ENCODE measurements at regions not wholly inside any gene's neighbourhood (a gene's known extent, or its start where the extent isn't known, plus 50 kb on each side); places are given as distances from the start of the nearest gene placed in this dataset.

DNA sequence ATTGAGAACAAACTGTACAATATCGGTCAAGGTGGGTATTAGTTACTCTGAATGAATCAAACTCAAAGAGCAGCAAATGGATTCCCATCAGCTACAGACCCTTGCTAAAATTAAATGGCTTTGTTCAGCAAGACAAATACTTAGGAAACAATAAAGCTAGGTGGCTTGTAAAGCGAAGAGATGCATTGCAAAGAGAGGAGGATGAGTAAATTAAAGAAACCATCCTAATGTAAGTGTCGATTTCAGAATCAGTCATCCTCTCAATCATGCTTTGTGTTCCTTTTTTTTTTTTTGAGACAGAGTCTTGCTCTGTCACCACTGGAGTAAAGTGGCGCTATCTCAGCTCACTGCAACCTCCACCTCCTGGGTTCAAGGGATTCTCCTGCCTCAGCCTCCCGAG lies 359.2 kb upstream of the ZNF462 start:
- no peak overlapping the region for H3K9ac ChIP-seq (ENCODE audit: low read length)
- H3K36me3 ChIP-seq (ENCODE audit: control insufficient read depth, low read depth, low read length): no peaks in the 10 kb centered on the region
- H3K4me3 ChIP-seq (ENCODE audit: low read length): no peak overlapping the region
- H3K9me3 ChIP-seq (ENCODE audit: control insufficient read depth, low read depth, low read length): no peaks in the 10 kb centered on the region
- no peak overlapping the region for H3K27ac ChIP-seq (ENCODE audit: low read length)
- H3K27me3 ChIP-seq (ENCODE audit: control insufficient read depth, insufficient read depth, low read length): no peaks in the 10 kb centered on the region
- H3K4me1 ChIP-seq (ENCODE audit: control insufficient read depth, low read depth, low read length): no peaks in the 10 kb centered on the region

DNA sequence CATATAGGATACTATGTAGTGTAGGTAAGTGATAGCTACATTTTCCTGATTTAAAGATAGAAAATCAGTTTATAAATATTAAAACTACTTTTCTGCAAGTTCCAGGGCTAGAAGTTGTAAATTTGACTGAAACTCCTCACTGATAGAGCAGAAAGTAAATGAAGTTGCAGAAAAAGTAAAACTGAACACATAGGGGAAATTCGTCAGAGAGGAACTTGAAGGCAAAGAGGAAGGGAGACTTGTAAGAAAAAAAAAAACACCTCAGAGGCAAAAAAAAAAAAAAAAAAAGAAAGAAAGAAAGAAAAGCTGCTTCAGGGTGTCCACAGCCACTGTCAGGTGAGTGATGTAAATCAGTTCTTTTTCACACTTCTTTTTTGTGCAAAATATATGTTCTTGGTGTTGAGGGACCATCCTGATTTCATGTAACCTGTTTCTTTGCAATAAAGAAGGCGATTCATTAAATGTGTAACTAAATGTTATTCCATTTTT lies 336.2 kb upstream of the ZNF462 start:
- H3K4me3 ChIP-seq (ENCODE audit: low read length): no peak overlapping the region
- no peaks in the 10 kb centered on the region for H3K9me3 ChIP-seq (ENCODE audit: control insufficient read depth, low read depth, low read length)
- no peaks in the 10 kb centered on the region for H3K4me1 ChIP-seq (ENCODE audit: control insufficient read depth, low read depth, low read length)
- no peaks in the 10 kb centered on the region for H3K36me3 ChIP-seq (ENCODE audit: control insufficient read depth, low read depth, low read length)
- no peaks in the 10 kb centered on the region for H3K27me3 ChIP-seq (ENCODE audit: control insufficient read depth, insufficient read depth, low read length)
- H3K27ac ChIP-seq (ENCODE audit: low read length): no peak overlapping the region
- no peak overlapping the region for H3K9ac ChIP-seq (ENCODE audit: low read length)

DNA sequence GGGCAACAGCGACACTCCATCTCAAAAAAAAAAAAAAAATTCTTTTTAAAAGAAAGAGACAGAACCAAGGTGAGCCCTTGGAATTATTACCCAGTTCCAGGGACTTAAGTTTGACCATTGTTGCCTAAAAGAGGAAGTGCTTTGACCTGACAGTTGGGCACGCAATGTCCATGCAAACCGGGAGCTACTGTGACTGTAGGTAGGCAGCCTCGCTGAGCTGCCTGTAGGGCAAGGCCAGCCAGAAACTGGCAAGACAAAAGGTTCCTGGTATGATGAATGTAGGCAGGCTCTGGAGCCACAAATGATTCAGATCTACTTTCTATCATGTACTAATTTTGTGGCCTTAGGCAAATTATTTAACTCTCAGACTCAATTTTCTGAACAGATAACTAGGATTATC lies 334.8 kb upstream of the ZNF462 start:
- H3K9ac ChIP-seq (ENCODE audit: low read length): no peak overlapping the region
- H3K27me3 ChIP-seq (ENCODE audit: control insufficient read depth, insufficient read depth, low read length): no peaks in the 10 kb centered on the region
- H3K4me3 ChIP-seq (ENCODE audit: low read length): no peak overlapping the region
- no peaks in the 10 kb centered on the region for H3K36me3 ChIP-seq (ENCODE audit: control insufficient read depth, low read depth, low read length)
- no peaks in the 10 kb centered on the region for H3K4me1 ChIP-seq (ENCODE audit: control insufficient read depth, low read depth, low read length)
- no peaks in the 10 kb centered on the region for H3K9me3 ChIP-seq (ENCODE audit: control insufficient read depth, low read depth, low read length)
- H3K27ac ChIP-seq (ENCODE audit: low read length): no peak overlapping the region

DNA sequence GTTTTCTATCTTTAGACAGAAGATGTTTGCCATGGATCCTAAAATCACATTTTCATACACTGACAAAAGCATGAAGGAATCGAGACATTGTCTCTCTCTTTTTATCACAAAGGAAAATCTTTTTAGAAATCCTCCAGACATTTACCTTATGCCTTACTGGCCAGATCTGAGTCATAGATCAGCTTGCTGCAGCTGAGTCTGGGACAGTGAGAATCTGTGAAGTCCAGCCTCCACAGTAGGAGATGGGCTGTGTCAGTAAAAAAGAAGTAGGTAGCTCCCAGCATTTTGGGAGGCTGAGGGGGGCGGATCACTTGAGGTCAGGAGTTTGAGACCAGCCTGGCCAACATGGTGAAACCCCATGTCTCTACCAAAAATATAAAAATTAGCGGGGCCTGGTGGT lies 333.4 kb upstream of the ZNF462 start:
- H3K9me3 ChIP-seq (ENCODE audit: control insufficient read depth, low read depth, low read length): no peaks in the 10 kb centered on the region
- no peak overlapping the region for H3K4me3 ChIP-seq (ENCODE audit: low read length)
- H3K27me3 ChIP-seq (ENCODE audit: control insufficient read depth, insufficient read depth, low read length): no peaks in the 10 kb centered on the region
- H3K4me1 ChIP-seq (ENCODE audit: control insufficient read depth, low read depth, low read length): no peaks in the 10 kb centered on the region
- no peak overlapping the region for H3K9ac ChIP-seq (ENCODE audit: low read length)
- no peaks in the 10 kb centered on the region for H3K36me3 ChIP-seq (ENCODE audit: control insufficient read depth, low read depth, low read length)
- no peak overlapping the region for H3K27ac ChIP-seq (ENCODE audit: low read length)

DNA sequence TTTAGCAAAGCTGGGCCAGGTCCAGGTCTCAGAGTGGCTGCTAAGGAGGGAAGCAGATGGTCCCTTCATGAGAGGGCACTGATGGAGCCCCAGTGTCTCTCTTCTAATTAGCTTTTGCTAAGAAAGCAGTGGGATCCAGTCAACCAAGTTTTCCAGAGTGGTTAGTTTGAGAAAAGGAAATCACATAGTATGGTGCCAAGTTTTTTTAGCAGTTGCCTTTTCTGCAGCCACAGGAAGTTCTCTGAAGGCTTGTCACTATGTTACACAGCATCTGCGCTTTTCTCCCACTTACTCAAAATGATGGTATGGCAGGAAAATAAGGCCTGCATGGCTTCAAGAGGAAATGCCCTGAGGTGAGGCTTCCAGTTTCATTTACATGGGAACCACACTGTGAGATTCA lies 331.5 kb upstream of the ZNF462 start:
- Histone ChIP-seq H3K9ac (ENCODE audit: low read length) (no peak overlapping the region), H3K4me3 (ENCODE audit: low read length) (no peak overlapping the region), H3K4me1 (ENCODE audit: control insufficient read depth, low read depth, low read length) (no peaks in the 10 kb centered on the region), H3K27me3 (ENCODE audit: control insufficient read depth, insufficient read depth, low read length) (no peaks in the 10 kb centered on the region), H3K9me3 (ENCODE audit: control insufficient read depth, low read depth, low read length) (no peaks in the 10 kb centered on the region), H3K36me3 (ENCODE audit: control insufficient read depth, low read depth, low read length) (no peaks in the 10 kb centered on the region), H3K27ac (ENCODE audit: low read length) (no peak overlapping the region)

DNA sequence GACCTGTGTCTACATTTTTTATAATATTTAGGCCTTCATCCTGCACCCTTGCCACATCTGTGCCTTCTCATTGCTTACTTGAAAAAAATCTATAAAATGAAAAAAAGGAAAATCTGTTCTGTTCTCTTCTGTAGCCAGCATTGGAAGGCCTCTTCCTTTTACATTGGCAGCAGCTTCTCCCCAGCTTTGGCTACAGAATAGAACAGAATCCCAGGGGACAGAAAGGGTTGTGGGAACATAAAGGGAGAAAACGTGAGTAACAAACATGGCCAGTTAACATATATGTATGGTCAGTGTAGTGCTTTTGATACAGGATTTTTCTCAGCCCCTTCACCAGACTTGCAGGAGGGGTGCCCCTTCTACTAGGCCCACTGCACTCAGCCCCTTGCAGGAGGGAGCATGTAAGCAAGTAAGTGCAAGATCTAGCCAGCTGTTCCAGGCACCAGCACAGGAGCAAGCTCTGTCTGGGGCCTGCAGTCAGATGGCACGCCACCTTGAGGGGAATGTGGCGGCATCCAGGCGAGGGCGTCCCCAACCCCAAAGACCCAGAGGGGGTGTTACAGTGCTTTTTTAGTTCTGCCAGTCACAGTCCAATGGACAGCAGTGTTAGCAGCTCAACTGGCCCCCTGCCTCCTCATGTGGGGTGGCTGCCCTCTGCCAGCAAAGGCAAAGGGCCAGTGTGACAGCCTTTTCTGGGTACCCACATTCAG lies 330.5 kb upstream of the ZNF462 start:
- Histone ChIP-seq H3K4me3 (ENCODE audit: low read length) (no peak overlapping the region), H3K4me1 (ENCODE audit: control insufficient read depth, low read depth, low read length) (no peaks in the 10 kb centered on the region), H3K36me3 (ENCODE audit: control insufficient read depth, low read depth, low read length) (no peaks in the 10 kb centered on the region), H3K27me3 (ENCODE audit: control insufficient read depth, insufficient read depth, low read length) (no peaks in the 10 kb centered on the region), H3K9ac (ENCODE audit: low read length) (no peak overlapping the region), H3K27ac (ENCODE audit: low read length) (no peak overlapping the region), H3K9me3 (ENCODE audit: control insufficient read depth, low read depth, low read length) (no peaks in the 10 kb centered on the region)

DNA sequence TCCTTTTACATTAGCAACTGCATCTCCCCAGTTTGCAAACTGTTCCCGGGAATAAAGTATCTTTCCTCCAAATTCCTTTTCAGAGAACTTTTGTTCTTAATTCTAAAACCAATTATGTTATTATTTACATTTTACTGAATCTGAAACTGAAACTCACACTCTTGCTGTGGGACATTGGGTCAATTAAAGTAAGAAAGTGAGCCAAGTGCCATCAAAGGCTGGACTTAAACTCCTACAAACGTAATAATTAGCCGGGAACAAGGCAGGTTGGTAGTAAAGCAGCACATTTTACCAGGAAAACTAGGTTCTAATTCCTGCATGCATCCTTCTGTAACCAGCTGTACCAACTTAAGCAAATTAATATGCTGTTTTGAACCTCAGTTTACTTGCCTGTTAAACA lies 328.2 kb upstream of the ZNF462 start:
- Histone ChIP-seq H3K4me1 (ENCODE audit: control insufficient read depth, low read depth, low read length) (no peaks in the 10 kb centered on the region), H3K9me3 (ENCODE audit: control insufficient read depth, low read depth, low read length) (no peaks in the 10 kb centered on the region), H3K27me3 (ENCODE audit: control insufficient read depth, insufficient read depth, low read length) (no peaks in the 10 kb centered on the region), H3K36me3 (ENCODE audit: control insufficient read depth, low read depth, low read length) (no peaks in the 10 kb centered on the region), H3K9ac (ENCODE audit: low read length) (no peak overlapping the region), H3K27ac (ENCODE audit: low read length) (no peak overlapping the region), H3K4me3 (ENCODE audit: low read length) (no peak overlapping the region)

DNA sequence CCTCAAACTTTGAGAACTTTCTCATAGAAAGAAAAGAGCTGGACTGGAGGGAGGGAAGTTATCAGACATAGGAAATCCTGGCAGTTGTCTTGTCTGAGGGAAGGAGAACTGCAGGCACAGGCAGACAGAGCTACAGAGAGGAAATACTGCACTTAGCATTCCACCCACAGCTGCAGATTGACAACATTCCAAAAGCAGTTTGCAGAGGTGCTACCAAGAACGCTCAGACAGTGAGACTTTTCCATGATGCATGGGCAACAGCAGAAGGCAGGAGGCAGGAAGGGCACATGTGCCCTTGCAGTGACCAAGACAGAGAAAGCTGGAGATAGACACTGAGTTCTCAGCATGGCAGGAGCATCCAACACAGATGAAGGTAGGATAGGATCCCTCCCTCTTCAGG lies 327.5 kb upstream of the ZNF462 start:
- Histone ChIP-seq H3K4me1 (ENCODE audit: control insufficient read depth, low read depth, low read length) (no peaks in the 10 kb centered on the region), H3K36me3 (ENCODE audit: control insufficient read depth, low read depth, low read length) (no peaks in the 10 kb centered on the region), H3K27ac (ENCODE audit: low read length) (no peak overlapping the region), H3K9me3 (ENCODE audit: control insufficient read depth, low read depth, low read length) (no peaks in the 10 kb centered on the region), H3K9ac (ENCODE audit: low read length) (no peak overlapping the region), H3K27me3 (ENCODE audit: control insufficient read depth, insufficient read depth, low read length) (no peaks in the 10 kb centered on the region), H3K4me3 (ENCODE audit: low read length) (no peak overlapping the region)

DNA sequence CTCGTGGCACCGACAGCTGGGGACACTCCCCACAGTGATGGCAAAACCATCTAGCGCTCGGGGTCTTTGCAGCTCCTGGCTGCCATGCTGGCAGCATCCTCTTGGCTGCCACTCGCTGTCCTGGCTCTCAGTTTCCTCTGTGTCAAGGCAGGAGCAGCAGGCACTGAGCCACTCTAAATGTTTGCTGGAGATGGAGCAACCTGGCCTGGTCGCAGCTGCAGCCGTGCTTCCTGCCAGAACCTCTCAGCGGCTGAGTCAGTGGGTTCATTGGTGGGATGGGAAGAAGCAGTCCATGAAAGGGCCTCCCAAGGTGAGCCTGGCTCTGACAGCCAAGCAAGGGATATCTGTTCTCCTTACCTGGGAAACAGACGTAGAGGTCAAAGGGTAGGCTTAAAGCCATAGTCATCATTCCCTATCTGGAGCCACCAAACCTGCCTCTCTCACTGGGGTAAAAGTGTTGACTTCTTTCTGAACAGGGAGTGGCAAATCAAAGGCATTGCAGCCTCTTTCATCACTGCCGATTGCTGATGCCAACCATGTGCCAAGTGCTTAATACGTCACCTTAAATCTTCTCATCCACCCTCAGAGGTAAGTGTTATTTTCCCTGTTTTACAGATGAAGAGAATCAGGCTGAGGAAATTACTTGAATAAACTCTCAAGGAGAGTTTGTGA lies 304.8 kb upstream of the ZNF462 start:
- Histone ChIP-seq H3K4me1 (ENCODE audit: control insufficient read depth, low read depth, low read length) (no peaks in the 10 kb centered on the region), H3K27ac (ENCODE audit: low read length) (no peak overlapping the region), H3K9ac (ENCODE audit: low read length) (no peak overlapping the region), H3K27me3 (ENCODE audit: control insufficient read depth, insufficient read depth, low read length) (no peaks in the 10 kb centered on the region), H3K4me3 (ENCODE audit: low read length) (no peak overlapping the region), H3K36me3 (ENCODE audit: control insufficient read depth, low read depth, low read length) (no peaks in the 10 kb centered on the region), H3K9me3 (ENCODE audit: control insufficient read depth, low read depth, low read length) (peaks cover 6% of the 10 kb centered on the region)

DNA sequence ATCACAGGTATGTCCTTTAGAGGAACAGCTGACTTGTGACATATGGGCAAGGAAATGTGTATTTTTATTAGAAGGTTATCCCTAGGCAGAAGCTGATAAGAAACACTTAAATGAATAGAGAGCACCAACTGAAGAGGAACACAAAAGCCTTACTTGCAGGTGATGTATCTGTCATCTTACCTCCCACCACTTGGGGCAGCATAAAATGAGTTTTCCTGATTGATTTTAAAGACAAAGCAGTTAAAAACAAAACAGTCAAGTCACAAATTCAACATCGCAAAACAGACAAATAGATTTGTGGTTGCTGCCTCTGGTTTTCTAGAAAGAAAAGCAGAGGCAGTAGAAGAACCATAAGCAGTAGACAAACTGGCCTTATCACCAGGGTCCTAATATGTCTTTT lies 302.4 kb upstream of the ZNF462 start:
- Histone ChIP-seq H3K4me1 (ENCODE audit: control insufficient read depth, low read depth, low read length) (no peaks in the 10 kb centered on the region), H3K27ac (ENCODE audit: low read length) (no peak overlapping the region), H3K36me3 (ENCODE audit: control insufficient read depth, low read depth, low read length) (no peaks in the 10 kb centered on the region), H3K9me3 (ENCODE audit: control insufficient read depth, low read depth, low read length) (no peaks in the 10 kb centered on the region), H3K27me3 (ENCODE audit: control insufficient read depth, insufficient read depth, low read length) (no peaks in the 10 kb centered on the region), H3K4me3 (ENCODE audit: low read length) (no peak overlapping the region), H3K9ac (ENCODE audit: low read length) (no peak overlapping the region)

DNA sequence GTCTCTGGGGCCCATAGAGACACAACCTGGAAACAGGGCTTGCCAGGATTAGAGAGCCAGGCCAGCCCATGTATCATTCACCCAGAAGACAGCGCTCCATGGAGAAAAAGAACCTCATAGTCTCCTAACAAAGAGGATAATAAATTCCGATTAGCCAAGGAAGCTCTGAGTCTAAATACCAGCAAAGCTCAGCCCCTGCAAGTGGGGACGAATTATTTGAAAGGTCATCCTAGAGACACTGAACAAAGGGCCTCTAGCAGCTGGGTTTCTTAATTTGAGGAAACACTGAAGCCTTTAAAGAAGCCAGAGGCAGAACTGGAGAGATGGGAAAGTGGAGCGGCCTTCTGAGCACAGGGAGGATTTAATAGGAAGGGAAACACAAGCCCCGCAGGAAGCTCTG lies 287.1 kb upstream of the ZNF462 start:
- Histone ChIP-seq H3K4me3 (ENCODE audit: low read length) (no peak overlapping the region), H3K27ac (ENCODE audit: low read length) (no peak overlapping the region), H3K9ac (ENCODE audit: low read length) (no peak overlapping the region), H3K27me3 (ENCODE audit: control insufficient read depth, insufficient read depth, low read length) (no peaks in the 10 kb centered on the region), H3K9me3 (ENCODE audit: control insufficient read depth, low read depth, low read length) (no peaks in the 10 kb centered on the region), H3K4me1 (ENCODE audit: control insufficient read depth, low read depth, low read length) (peaks cover 10% of the 10 kb centered on the region), H3K36me3 (ENCODE audit: control insufficient read depth, low read depth, low read length) (no peaks in the 10 kb centered on the region)

DNA sequence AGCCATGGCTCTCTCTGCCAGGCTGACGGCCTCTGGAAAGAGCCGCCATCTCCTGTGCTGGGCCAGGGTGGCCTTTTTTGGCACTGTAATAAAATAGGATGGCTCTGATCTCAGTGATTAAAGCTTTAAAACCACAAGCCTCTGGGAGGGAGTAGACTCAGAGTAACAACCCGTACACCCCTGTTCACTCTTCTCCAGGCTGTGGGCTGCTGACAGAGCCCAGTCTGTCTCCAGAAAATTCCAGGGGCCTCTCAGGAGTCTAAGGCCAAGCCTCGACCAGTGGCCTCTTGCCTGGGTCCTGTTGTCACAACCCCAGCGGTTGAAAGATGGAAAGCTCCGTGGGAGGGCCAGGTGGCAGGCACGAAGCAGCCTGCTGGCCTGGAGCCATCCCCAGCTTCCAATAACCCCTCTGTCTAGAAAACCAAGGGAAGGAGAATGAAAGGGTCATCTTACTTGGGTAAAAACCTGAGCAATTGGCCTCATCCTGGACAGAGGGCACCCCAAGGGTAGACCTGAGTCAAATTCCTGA lies 286.7 kb upstream of the ZNF462 start:
- H3K27ac ChIP-seq (ENCODE audit: low read length): no peak overlapping the region
- H3K27me3 ChIP-seq (ENCODE audit: control insufficient read depth, insufficient read depth, low read length): no peaks in the 10 kb centered on the region
- no peaks in the 10 kb centered on the region for H3K36me3 ChIP-seq (ENCODE audit: control insufficient read depth, low read depth, low read length)
- no peaks in the 10 kb centered on the region for H3K9me3 ChIP-seq (ENCODE audit: control insufficient read depth, low read depth, low read length)
- H3K4me3 ChIP-seq (ENCODE audit: low read length): no peak overlapping the region
- no peak overlapping the region for H3K9ac ChIP-seq (ENCODE audit: low read length)
- peaks cover 10% of the 10 kb centered on the region for H3K4me1 ChIP-seq (ENCODE audit: control insufficient read depth, low read depth, low read length)
